Stimulated activated CD4-positive, alpha-beta T cell treated with anti-CD3 and anti-CD28 coated beads, Interleukin-2, amount 100 ng/mL, for 24 hours (primary cell): ENCODE measurements at regions not wholly inside any gene's neighbourhood (a gene's known extent, or its start where the extent isn't known, plus 50 kb on each side); places are given as distances from the start of the nearest gene placed in this dataset.
A peak's percentile ranks its signal among the peaks of the same experiment; 100 is the strongest.

Experiments
- DNase-seq, 2 donors: peaks; one replicate each; pipeline ENCODE4 v3.0.0-alpha.2; 2020

- DNase-seq: no peak
These were observed 97.6 kb downstream of the FAT3 start for GRCh38 chr11:92322225-92322624.

GRCh38 chr11:92324890-92325289 is 100.3 kb downstream of the FAT3 start:
- DNase-seq: no peak

- DNase-seq: no peak
These were observed 100.8 kb downstream of the FAT3 start for GRCh38 chr11:92325416-92325815.

- no peak for DNase-seq
These were observed 104.5 kb downstream of the FAT3 start for GRCh38 chr11:92329137-92329536.

GRCh38 chr11:92329646-92330045 is 105.0 kb downstream of the FAT3 start:
- no peak for DNase-seq

GRCh38 chr11:92330114-92330513 is 105.5 kb downstream of the FAT3 start:
- no peak for DNase-seq

GRCh38 chr11:92332986-92333385 is 108.4 kb downstream of the FAT3 start:
- no peak for DNase-seq

- DNase-seq: peak in 1 of 2 donors; percentile 1
These were observed 116.2 kb downstream of the FAT3 start for GRCh38 chr11:92340839-92341238.

GRCh38 chr11:92342034-92342720 is 117.6 kb downstream of the FAT3 start:
- DNase-seq: no peak

GRCh38 chr11:92342886-92343285 is 118.3 kb downstream of the FAT3 start:
- no peak for DNase-seq

- no peak for DNase-seq
These were observed 121.6 kb downstream of the FAT3 start for GRCh38 chr11:92346220-92346619.

- DNase-seq: no peak
These were observed 122.8 kb downstream of the FAT3 start for GRCh38 chr11:92347454-92347853.

GRCh38 chr11:92349486-92350156 is 125.0 kb downstream of the FAT3 start:
- no peak for DNase-seq

- no peak for DNase-seq
These were observed 132.7 kb downstream of the FAT3 start for GRCh38 chr11:92357344-92357743.

GRCh38 chr11:92357841-92358240 is 133.2 kb downstream of the FAT3 start:
- DNase-seq: no peak

- DNase-seq: no peak
These were observed 136.9 kb downstream of the FAT3 start for GRCh38 chr11:92361551-92361950.

GRCh38 chr11:92362989-92363388 is 138.4 kb downstream of the FAT3 start:
- DNase-seq: no peak

- DNase-seq: no peak
These were observed 139.6 kb downstream of the FAT3 start for GRCh38 chr11:92364177-92364576.

- DNase-seq: no peak
These were observed 151.6 kb downstream of the FAT3 start for GRCh38 chr11:92376146-92376599.

GRCh38 chr11:92376680-92377079 is 152.1 kb downstream of the FAT3 start:
- no peak for DNase-seq

GRCh38 chr11:92380882-92381281 is 156.3 kb downstream of the FAT3 start:
- DNase-seq: no peak

- DNase-seq: no peak
These were observed 157.7 kb downstream of the FAT3 start for GRCh38 chr11:92382311-92382710.

- no peak for DNase-seq
These were observed 158.8 kb downstream of the FAT3 start for GRCh38 chr11:92383430-92383829.

GRCh38 chr11:92384358-92384757 is 159.7 kb downstream of the FAT3 start:
- no peak for DNase-seq

GRCh38 chr11:92384802-92385201 is 160.2 kb downstream of the FAT3 start:
- DNase-seq: no peak
